ENCODE measurements at regions not wholly inside any gene's neighbourhood (a gene's known extent, or its start where the extent isn't known, plus 50 kb on each side); places are given as distances from the start of the nearest gene placed in this dataset.

DNA sequence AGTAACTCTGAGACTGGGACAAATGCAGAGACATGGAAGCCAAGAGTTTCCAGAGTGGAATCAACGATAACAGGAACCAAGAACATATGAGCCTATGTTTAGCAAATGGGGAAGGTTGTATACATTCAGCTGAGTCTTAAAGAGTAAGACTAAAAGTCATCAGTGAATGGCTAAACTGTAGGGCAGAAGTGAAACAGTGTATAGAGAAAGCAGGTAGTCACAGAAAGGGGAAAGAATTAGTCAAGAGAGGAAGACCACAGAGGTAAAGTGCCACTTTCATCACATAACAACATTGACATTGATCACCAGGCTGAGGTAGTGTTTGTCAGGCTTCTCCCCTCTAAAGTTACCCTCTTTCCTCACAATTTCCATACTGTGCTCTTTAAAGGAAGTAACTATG, 306.5 kb upstream of the SPTLC3 start:
- TF ChIP-seq, protein P1, sequence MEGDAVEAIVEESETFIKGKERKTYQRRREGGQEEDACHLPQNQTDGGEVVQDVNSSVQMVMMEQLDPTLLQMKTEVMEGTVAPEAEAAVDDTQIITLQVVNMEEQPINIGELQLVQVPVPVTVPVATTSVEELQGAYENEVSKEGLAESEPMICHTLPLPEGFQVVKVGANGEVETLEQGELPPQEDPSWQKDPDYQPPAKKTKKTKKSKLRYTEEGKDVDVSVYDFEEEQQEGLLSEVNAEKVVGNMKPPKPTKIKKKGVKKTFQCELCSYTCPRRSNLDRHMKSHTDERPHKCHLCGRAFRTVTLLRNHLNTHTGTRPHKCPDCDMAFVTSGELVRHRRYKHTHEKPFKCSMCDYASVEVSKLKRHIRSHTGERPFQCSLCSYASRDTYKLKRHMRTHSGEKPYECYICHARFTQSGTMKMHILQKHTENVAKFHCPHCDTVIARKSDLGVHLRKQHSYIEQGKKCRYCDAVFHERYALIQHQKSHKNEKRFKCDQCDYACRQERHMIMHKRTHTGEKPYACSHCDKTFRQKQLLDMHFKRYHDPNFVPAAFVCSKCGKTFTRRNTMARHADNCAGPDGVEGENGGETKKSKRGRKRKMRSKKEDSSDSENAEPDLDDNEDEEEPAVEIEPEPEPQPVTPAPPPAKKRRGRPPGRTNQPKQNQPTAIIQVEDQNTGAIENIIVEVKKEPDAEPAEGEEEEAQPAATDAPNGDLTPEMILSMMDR (IDR thresholded peaks at IDR 0.05), result no peak
- TF ChIP-seq POLR2A (IDR thresholded peaks at IDR 0.05), result no peak
